ENCODE measurements at regions not wholly inside any gene's neighbourhood (a gene's known extent, or its start where the extent isn't known, plus 50 kb on each side); places are given as distances from the start of the nearest gene placed in this dataset.

DNA sequence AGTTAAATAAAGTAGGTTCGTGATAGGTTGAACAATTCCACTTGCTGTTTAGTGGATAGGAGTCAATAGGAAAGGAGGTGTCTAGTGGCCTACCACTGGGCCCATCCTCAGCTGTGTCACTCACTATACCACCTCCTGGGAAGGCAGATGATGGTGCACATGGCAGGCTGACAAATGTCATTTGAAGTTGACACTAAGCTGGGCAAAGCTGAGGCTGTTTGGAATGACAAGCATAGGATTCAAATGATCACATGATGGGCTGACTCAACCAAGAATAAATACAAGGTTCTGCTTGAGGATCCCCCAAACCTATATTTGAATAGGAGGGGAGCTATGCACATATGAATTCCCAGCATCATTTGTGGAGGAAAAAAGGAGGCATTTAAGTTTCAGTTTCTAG lies 489.8 kb downstream of the RPS24 start:
- H3K4me3 ChIP-seq (ENCODE audit: low read depth, low read length): no peak overlapping the region
- TF ChIP-seq, protein P1, sequence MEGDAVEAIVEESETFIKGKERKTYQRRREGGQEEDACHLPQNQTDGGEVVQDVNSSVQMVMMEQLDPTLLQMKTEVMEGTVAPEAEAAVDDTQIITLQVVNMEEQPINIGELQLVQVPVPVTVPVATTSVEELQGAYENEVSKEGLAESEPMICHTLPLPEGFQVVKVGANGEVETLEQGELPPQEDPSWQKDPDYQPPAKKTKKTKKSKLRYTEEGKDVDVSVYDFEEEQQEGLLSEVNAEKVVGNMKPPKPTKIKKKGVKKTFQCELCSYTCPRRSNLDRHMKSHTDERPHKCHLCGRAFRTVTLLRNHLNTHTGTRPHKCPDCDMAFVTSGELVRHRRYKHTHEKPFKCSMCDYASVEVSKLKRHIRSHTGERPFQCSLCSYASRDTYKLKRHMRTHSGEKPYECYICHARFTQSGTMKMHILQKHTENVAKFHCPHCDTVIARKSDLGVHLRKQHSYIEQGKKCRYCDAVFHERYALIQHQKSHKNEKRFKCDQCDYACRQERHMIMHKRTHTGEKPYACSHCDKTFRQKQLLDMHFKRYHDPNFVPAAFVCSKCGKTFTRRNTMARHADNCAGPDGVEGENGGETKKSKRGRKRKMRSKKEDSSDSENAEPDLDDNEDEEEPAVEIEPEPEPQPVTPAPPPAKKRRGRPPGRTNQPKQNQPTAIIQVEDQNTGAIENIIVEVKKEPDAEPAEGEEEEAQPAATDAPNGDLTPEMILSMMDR (IDR thresholded peaks at IDR 0.05; ENCODE audit: low read depth, low read length): no peak

DNA sequence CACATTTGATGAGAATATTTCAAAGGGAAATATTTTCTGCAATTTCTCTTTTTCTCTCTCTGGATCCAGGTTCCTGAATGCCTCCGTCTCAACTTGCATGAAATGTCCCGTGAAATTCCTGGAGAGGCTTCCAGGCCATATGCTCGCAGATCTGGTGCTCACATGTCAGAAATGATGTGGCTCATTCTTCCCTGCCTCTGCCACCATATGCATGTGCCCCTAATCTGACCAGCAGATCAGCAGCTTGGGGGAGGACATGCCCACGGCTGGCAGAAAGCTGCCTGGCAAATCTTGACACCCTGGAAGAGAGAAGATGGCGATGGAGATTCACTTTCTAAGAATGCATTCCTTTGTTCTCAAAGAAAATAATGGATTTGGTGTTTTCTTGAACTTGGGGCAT lies 490.7 kb downstream of the RPS24 start:
- TF ChIP-seq, protein P1 (IDR thresholded peaks at IDR 0.05; ENCODE audit: low read depth, low read length): no peak
- H3K4me3 ChIP-seq (ENCODE audit: low read depth, low read length): no peak overlapping the region

DNA sequence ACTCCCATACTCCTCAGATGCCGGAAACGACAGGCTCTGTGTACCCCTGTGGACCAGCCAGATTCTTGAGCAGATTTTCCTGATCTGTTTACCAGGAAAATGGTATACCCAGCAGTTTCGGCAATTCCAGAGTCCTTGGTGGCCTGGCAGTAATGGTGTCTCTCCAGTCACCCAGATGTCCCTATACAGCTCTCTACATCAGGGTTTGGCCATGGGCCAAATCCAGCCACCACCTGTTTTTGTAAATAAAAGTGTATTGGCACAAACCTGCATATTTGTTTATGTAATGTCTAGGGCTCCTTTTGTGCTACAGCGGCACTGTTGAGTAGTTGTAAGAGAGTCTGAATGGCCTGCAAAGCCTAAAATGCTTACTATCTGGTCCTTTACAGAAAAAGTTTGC lies 491.3 kb downstream of the RPS24 start:
- H3K4me3 ChIP-seq (ENCODE audit: low read depth, low read length): no peak overlapping the region
- TF ChIP-seq, protein P1 (IDR thresholded peaks at IDR 0.05; ENCODE audit: low read depth, low read length): no peak

DNA sequence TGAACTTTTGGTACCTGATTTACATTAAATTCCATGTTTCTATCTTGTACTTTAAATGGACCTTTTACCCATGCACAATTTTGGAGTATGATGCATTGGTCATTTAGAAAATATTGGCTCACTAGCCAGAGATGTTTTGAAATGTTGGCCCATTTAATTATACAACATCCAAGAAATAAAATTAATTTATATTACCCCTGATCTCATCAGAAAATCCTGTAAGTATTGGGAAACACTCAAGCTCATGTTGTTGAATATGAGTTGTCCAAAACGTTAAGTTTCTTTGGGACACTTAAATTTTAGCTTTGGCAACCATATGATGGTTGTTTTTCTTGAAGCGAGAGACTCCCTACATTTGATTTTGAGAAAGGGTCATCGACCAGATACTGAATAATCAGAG lies 492.7 kb downstream of the RPS24 start:
- TF ChIP-seq, protein P1 (IDR thresholded peaks at IDR 0.05; ENCODE audit: low read depth, low read length): no peak
- no peak overlapping the region for H3K4me3 ChIP-seq (ENCODE audit: low read depth, low read length)

DNA sequence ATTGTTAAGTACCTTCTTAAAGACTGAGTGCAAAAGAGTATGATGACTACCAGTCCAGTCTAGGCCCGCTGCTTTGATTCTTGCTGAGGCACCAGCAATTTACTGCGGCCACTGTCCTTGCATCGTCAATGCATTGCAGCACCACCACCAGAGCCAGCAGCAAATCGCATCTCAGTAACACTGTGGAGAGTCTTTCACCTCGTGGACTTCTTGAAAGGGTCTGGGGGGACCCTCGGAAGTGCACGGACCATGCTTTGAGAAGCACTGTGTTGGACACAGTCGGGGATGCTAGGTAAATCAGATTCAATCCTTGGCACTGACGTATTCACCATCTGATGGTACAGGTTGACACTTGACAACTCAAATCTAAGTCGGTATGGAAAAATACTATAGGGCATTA lies 493.6 kb downstream of the RPS24 start:
- H3K4me3 ChIP-seq (ENCODE audit: low read depth, low read length): no peak overlapping the region
- TF ChIP-seq, protein P1 (IDR thresholded peaks at IDR 0.05; ENCODE audit: low read depth, low read length): no peak

DNA sequence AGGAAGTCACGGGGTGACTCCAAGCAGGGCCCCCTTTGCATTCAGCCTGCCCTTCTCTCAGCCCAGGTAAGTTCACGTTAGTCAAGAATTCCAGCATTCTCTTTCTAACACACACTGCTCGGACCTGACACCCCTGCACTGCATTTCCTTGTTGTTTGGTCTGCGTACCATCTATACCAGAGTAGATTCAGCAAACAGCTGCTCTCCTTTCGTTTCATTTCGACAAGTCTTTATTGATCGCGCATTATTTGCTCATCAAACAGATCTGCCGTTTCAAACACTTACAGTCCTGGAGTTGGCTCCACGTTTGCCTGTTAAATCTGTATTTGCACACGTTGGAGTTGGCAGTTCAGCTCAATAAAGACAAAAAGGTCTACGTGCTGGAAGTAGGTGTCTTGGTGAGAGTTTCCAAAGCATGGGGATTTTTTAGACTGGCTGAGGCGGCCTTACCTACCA lies 495.1 kb downstream of the RPS24 start:
- TF ChIP-seq, protein P1 (IDR thresholded peaks at IDR 0.05; ENCODE audit: low read depth, low read length): no peak
- no peak overlapping the region for H3K4me3 ChIP-seq (ENCODE audit: low read depth, low read length)

DNA sequence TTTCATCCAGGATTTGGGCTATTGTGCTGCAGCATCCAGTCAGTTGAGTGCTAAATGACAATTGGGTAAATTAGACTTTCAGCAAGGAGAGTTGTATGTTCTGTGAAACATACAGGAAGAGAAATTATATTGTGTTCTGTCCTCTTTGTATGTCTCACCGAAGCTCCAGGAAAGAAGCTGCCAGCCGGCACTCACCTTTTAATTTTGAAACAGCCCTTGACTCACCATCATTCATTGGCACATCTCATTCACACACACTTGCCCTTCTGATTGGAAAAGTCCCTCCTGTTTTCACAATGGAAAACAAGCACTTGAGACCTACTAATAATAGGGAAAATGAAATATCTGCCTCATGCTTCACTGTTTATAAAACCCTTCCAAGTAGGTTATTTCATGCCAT lies 495.6 kb downstream of the RPS24 start:
- TF ChIP-seq, protein P1 (IDR thresholded peaks at IDR 0.05; ENCODE audit: low read depth, low read length): no peak
- H3K4me3 ChIP-seq (ENCODE audit: low read depth, low read length): no peak overlapping the region
